Kidney (tissue), 13 donors: ENCODE measurements at regions not wholly inside any gene's neighbourhood (a gene's known extent, or its start where the extent isn't known, plus 50 kb on each side); places are given as distances from the start of the nearest gene placed in this dataset.

Source experiments
- DNase-seq, 5 donors: peaks; one replicate each; pipeline ENCODE4 v3.0.0-alpha.2; 2013 to 2020
- FAIRE-seq: peaks from 2 replicates; lab custom pipeline; 2012; peaks lifted over from hg19 to GRCh38; lab: Jason Lieb, UNC
- H3K27ac ChIP-seq, 2 donors: one replicate each; pipeline ENCODE4 v1.7.0; 2013; ENCODE audit warnings: low read depth in 2 of 2, low read length in 2 of 2, inconsistent platforms in 1 of 2
- H3K27me3 ChIP-seq: one replicate; pipeline ENCODE4 v1.7.1; 2013; ENCODE audit warnings: low read length, inconsistent platforms; ENCODE audit not compliant: control insufficient read depth, insufficient read depth
- H3K36me3 ChIP-seq, 3 donors: one replicate each; pipeline versions ENCODE4 v1.7.0 to v1.7.1; 2013; ENCODE audit warnings: low read length in 3 of 3, control low read depth in 1 of 3, inconsistent platforms in 1 of 3; ENCODE audit not compliant: insufficient read depth in 3 of 3, control insufficient read depth in 2 of 3
- H3K4me1 ChIP-seq, 3 donors: one replicate each; pipeline versions ENCODE4 v1.7.0 to v1.7.1; 2013; ENCODE audit warnings: low read length in 3 of 3, inconsistent platforms in 1 of 3, low read depth in 1 of 3; ENCODE audit not compliant: control insufficient read depth in 2 of 3, insufficient read depth in 2 of 3
- H3K4me3 ChIP-seq, 3 donors: one replicate each; pipeline versions ENCODE4 v1.7.0 to v1.8.1; 2013; ENCODE audit warnings: low read length in 3 of 3, control low read depth in 1 of 3, inconsistent platforms in 1 of 3
- H3K9ac ChIP-seq, 3 donors: one replicate each; pipeline versions ENCODE4 v1.7.0 to v1.7.1; 2013; ENCODE audit warnings: low read length in 3 of 3, control low read depth in 1 of 3, inconsistent platforms in 1 of 3
- H3K9me3 ChIP-seq, 3 donors: one replicate each; pipeline versions ENCODE4 v1.7.0 to v1.7.1; 2013; ENCODE audit warnings: low read length in 3 of 3, control low read depth in 1 of 3, inconsistent platforms in 1 of 3; ENCODE audit not compliant: control insufficient read depth in 2 of 3, insufficient read depth in 1 of 3
- intact Hi-C: fragments of 100-400 bp; cut with DNase I; formaldehyde crosslinking; loops from one replicate; pipeline ENCODE4 v1.11.1; 2022
- TF ChIP-seq, protein P1 (sequence below): IDR thresholded peaks from 3 replicates; pipeline ENCODE4 v1.5.1; 2012; ENCODE audit warnings: mild to moderate bottlenecking, moderate library complexity, borderline replicate concordance; ENCODE audit not compliant: insufficient read depth; ENCODE audit errors: extremely low read depth
- donor health status: control.
- donor health status: control.
- donor health status: control.
- donor health status: control.
- donor health status: control.
- donor health status: DM: yes; HTN: yes; CAD: no.
- donor health status: Normal renal cell carcinoma (clear cell type).

DNA sequence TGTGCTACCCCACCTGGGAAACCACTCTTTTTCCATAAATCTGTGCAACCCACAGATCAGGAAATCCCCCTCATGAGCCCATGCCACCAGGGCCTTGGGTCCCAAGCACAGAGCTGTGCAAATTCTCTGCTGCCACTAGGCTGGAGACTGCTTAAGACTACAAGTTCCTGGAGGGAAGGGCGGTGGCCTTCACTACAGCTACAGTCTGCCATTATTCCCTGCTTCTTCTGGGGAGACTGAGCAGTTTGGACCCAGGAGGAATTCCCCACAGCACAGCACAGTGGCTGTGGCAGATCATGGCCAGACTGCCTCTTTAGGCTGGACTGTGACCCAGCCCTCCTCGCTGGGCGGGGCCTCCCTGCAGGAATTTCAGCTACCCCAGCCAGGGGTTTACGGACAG, 89.7 kb upstream of the GRB10 start:
- Histone ChIP-seq H3K27ac (no peak overlapping the region), H3K27me3 (no peaks in the 10 kb centered on the region), H3K9ac (no peak overlapping the region), H3K4me1 (peaks cover 0 to 3% (median 0%) of the 10 kb centered on the region in 3 donors), H3K36me3 (no peaks in the 10 kb centered on the region), H3K4me3 (no peak overlapping the region), H3K9me3 (no peaks in the 10 kb centered on the region)
- FAIRE-seq: no peak
- no peak for DNase-seq
- TF ChIP-seq, protein P1, sequence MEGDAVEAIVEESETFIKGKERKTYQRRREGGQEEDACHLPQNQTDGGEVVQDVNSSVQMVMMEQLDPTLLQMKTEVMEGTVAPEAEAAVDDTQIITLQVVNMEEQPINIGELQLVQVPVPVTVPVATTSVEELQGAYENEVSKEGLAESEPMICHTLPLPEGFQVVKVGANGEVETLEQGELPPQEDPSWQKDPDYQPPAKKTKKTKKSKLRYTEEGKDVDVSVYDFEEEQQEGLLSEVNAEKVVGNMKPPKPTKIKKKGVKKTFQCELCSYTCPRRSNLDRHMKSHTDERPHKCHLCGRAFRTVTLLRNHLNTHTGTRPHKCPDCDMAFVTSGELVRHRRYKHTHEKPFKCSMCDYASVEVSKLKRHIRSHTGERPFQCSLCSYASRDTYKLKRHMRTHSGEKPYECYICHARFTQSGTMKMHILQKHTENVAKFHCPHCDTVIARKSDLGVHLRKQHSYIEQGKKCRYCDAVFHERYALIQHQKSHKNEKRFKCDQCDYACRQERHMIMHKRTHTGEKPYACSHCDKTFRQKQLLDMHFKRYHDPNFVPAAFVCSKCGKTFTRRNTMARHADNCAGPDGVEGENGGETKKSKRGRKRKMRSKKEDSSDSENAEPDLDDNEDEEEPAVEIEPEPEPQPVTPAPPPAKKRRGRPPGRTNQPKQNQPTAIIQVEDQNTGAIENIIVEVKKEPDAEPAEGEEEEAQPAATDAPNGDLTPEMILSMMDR: no peak
- intact Hi-C loops: no loop called here

DNA sequence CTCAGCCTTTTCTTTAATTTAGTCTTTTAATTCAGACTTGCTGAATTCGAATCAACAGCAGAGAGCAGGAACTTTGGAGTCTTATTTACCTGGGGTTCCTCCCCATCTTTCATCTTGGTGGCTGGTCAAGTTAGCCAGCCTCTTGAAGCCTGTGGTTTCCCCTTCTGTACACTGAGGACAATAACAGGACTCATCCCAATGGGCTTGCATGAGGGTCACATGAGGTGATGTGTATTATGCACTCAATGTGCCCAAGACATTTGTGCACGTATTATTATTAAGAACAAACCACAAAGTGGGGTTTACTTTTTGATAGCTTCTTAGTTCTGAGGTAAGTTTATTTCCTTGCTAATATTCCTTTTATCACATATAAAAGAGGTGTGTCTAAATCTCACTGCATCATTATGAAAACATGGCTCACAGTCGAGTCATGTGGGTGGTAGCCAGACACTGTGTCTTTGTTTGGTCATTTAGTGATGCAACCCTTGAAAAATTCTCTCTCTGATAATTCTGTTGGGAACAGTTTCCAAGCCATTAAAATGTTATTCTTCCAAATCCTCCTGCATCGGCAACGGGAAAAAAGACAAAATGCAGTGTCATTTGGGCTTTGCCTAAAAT, 86.5 kb upstream of the GRB10 start:
- Histone ChIP-seq H3K4me1 (peaks cover 0 to 3% (median 0%) of the 10 kb centered on the region in 3 donors), H3K36me3 (no peaks in the 10 kb centered on the region), H3K4me3 (no peak overlapping the region), H3K27ac (no peak overlapping the region), H3K9ac (no peak overlapping the region), H3K9me3 (no peaks in the 10 kb centered on the region), H3K27me3 (no peaks in the 10 kb centered on the region)
- intact Hi-C loops: no loop called here
- TF ChIP-seq, protein P1: no peak
- DNase-seq: peak in 1 of 5 donors; percentile 1
- no peak for FAIRE-seq

DNA sequence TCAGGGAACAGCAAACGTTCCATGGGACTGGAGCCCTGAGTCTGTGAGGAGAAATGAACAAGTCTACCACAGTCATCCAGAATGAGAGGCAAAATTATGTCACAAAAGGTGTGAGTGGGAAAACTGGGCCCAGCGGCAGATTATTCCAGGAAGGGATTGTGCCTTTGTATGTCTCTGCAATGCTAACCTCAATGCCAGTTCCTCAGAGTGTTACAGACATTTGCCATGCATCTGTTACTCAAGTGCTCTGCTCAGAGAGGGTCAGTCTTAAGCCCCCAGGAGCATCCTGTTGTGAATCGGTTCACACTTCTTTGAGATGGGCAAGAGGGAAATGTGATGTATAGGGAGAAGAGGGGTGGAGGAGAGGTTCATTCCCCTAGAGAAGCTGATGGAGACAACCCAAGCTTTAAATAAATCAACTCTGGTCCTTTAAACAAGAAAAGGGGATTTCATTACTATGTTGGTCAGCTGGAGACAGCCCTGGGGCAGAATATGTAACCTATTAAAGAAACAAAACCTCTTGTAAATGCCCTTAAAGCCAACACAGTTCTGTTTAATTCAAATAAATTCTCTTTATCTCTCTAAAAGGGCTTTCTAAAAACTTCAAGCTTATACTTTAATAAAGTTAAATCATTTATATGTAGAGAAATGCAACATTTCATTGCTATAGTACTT, 85.9 kb upstream of the GRB10 start:
- intact Hi-C loops: no loop called here
- H3K4me1 ChIP-seq: peaks cover 0 to 3% (median 0%) of the 10 kb centered on the region in 3 donors
- H3K4me3 ChIP-seq: no peak overlapping the region
- no peaks in the 10 kb centered on the region for H3K9me3 ChIP-seq
- no peak overlapping the region for H3K27ac ChIP-seq
- H3K27me3 ChIP-seq: no peaks in the 10 kb centered on the region
- no peak overlapping the region for H3K9ac ChIP-seq
- FAIRE-seq (no peak), DNase-seq (peak in 2 of 5 donors; percentile 40 to 67)
- H3K36me3 ChIP-seq: no peaks in the 10 kb centered on the region
- TF ChIP-seq, protein P1: no peak

DNA sequence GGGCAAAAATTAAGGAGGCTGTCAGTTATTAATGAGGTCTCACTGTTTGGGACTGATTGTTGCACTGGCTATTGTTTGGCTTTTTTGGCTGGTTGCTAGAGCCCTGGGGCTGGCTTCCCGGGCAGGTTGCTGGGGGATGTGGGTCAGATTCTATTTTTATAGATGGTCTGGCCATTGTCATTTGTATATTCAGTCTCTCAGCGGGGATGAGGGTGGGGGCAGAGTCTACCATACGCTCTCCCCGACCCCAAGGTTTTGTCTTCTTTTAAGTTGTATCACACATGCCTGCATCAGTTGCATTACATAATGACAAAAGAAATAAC, 84.3 kb upstream of the GRB10 start:
- Histone ChIP-seq H3K9ac (no peak overlapping the region), H3K27me3 (no peaks in the 10 kb centered on the region)
- no peak for FAIRE-seq

More for the DNA sequence above, 84.3 kb upstream of the GRB10 start:
- Histone ChIP-seq H3K27ac (no peak overlapping the region), H3K9me3 (no peaks in the 10 kb centered on the region), H3K4me1 (peaks cover 0 to 3% (median 0%) of the 10 kb centered on the region in 3 donors), H3K36me3 (no peaks in the 10 kb centered on the region), H3K4me3 (no peak overlapping the region)
- TF ChIP-seq, protein P1: no peak
- no peak for DNase-seq
- intact Hi-C loops: no loop called here
